Right lobe of liver (tissue), 4 donors: ENCODE measurements at regions not wholly inside any gene's neighbourhood (a gene's known extent, or its start where the extent isn't known, plus 50 kb on each side); places are given as distances from the start of the nearest gene placed in this dataset.

Source experiments
- CTCF ChIP-seq, 4 donors: fragments of 200-600 bp in 3 of 4; fragments of 450-650 bp in 1 of 4; IDR thresholded peaks; one replicate each; pipeline versions ENCODE4 v1.5.1 to v1.8.0; 2016 to 2022; ENCODE audit warnings: antibody characterized with exemption in 4 of 4, mild to moderate bottlenecking in 2 of 4
- POLR2A ChIP-seq: fragments of 450-650 bp; IDR thresholded peaks from one replicate; pipeline ENCODE4 v1.6.1; 2017; ENCODE audit warnings: antibody characterized with exemption, mild to moderate bottlenecking
- donor health status: DM: no; HTN: no; CAD: no.
- donor health status: DM: no; HTN: no; CAD: no.
- donor health status: DM: no; HTN: yes; CAD: no.

GRCh38 chr16:9409560-9410493 lies 318.4 kb downstream of the HAPSTR1 start:
- TF ChIP-seq POLR2A, result no peak
- TF ChIP-seq CTCF (IDR thresholded peaks at IDR 0.05), result no peak
